K562 (cell line): ENCODE measurements at regions not wholly inside any gene's neighbourhood (a gene's known extent, or its start where the extent isn't known, plus 50 kb on each side); places are given as distances from the start of the nearest gene placed in this dataset.

Experiments used
- ATAC-seq: fragments of 200-7000 bp; cut with Tn5 transposase; 3 replicates; pipeline ENCODE4 v1.9.1; 2020; ENCODE audit warnings: moderate library complexity
- BruUV-seq: library from RNA; stranded (reverse); fragments of 400-500 nt; replicated peaks from 2 replicates; lab custom pipeline; 2021; lab: Mats Ljungman, UMichigan
- CTCF ChIA-PET: fragments of 300-600 bp; formaldehyde crosslinking; extraction: SDS; loops from one replicate; lab custom pipeline; 2021; ENCODE audit warnings: low intra/inter-chr PET ratio; lab: Yijun Ruan, JAX
- POLR2A ChIA-PET: fragments of 300-600, 350-650 bp; sonication (Branson Sonifier 250); formaldehyde crosslinking; extraction: SDS; loops from one replicate; lab custom pipeline; 2021; ENCODE audit warnings: antibody characterized with exemption, inconsistent platforms; lab: Yijun Ruan, JAX
- DNase-seq, 4 experiments: peaks; one replicate each; pipeline versions ENCODE4 v3.0.0 to v3.0.0-alpha.2; 2011 to 2018; ENCODE audit warnings: low spot score in 3 of 4, mixed read lengths in 3 of 4; ENCODE audit errors: extremely low read depth in 1 of 4
- FAIRE-seq: peaks from 2 replicates; lab custom pipeline; 2011; peaks lifted over from hg19 to GRCh38; lab: Jason Lieb, UNC
- H2AFZ ChIP-seq: 2 replicates; pipeline ENCODE4 v1.6.0; 2011; ENCODE audit warnings: low read depth, low read length, control low read depth, inconsistent platforms
- H3K27ac ChIP-seq: fragments of 200-600 bp; 3 replicates; pipeline ENCODE4 v1.8.0; 2011; ENCODE audit warnings: low read depth, mild to moderate bottlenecking, control low read depth, inconsistent platforms, low read length, moderate library complexity, mixed read lengths; ENCODE audit errors: extremely low read depth
- H3K27me3 ChIP-seq, 2 experiments: fragments of 300-600 bp in 1 of 2; 2 replicates in 1 of 2; 3 replicates in 1 of 2; pipeline versions ENCODE4 v1.6.0 to v1.8.0; 2011; ENCODE audit warnings: inconsistent platforms in 2 of 2, low read length in 2 of 2, mild to moderate bottlenecking in 1 of 2, mixed read lengths in 1 of 2, moderate library complexity in 1 of 2; ENCODE audit not compliant: control insufficient read depth in 2 of 2, insufficient read depth in 2 of 2
- H3K36me3 ChIP-seq: fragments of 300-600 bp; 3 replicates; pipeline ENCODE4 v1.8.0; 2011; ENCODE audit warnings: mild to moderate bottlenecking, low read length, inconsistent platforms; ENCODE audit not compliant: control insufficient read depth, insufficient read depth
- H3K4me1 ChIP-seq, 2 experiments: fragments of 200-600 bp in 1 of 2; replicated peaks in 1 of 2; 2 replicates in 1 of 2; 3 replicates in 1 of 2; pipeline versions ENCODE4 v1.5.1 to v1.8.0; 2011; ENCODE audit warnings: inconsistent platforms in 2 of 2, low read length in 2 of 2, mild to moderate bottlenecking in 1 of 2, mixed read lengths in 1 of 2, moderate library complexity in 1 of 2; ENCODE audit not compliant: control insufficient read depth in 2 of 2, insufficient read depth in 2 of 2
- H3K4me2 ChIP-seq: 2 replicates; pipeline ENCODE4 v1.6.1; 2011; ENCODE audit warnings: low read length, control low read depth, inconsistent platforms, mixed read lengths; ENCODE audit not compliant: insufficient read depth
- H3K4me3 ChIP-seq: fragments of 200-600 bp; sonication (generic), shearing (Covaris generic); 2 replicates; pipeline ENCODE4 v1.5.1; 2016; ENCODE audit warnings: control low read depth, inconsistent platforms
- H3K79me2 ChIP-seq: fragments of 200-600 bp; 3 replicates; pipeline ENCODE4 v1.8.0; 2011; ENCODE audit warnings: low read length, inconsistent platforms; ENCODE audit not compliant: control insufficient read depth, insufficient read depth
- H3K9ac ChIP-seq, 2 experiments: 2 replicates each; pipeline versions ENCODE4 v1.6.0 to v1.6.1; 2011; ENCODE audit warnings: low read depth in 2 of 2, low read length in 2 of 2, control low read depth in 1 of 2, inconsistent platforms in 1 of 2, mild to moderate bottlenecking in 1 of 2, mixed read lengths in 1 of 2; ENCODE audit not compliant: insufficient read depth in 1 of 2
- H3K9me1 ChIP-seq: one replicate; pipeline ENCODE4 v1.6.0; 2011; ENCODE audit warnings: inconsistent platforms, mild to moderate bottlenecking, low read length, moderate library complexity; ENCODE audit not compliant: control insufficient read depth, insufficient read depth
- H3K9me3 ChIP-seq: replicated peaks from 2 replicates; pipeline ENCODE4 v1.5.1; 2011; ENCODE audit warnings: low read depth, low read length, inconsistent platforms; ENCODE audit not compliant: control insufficient read depth, insufficient read depth
- H4K20me1 ChIP-seq: replicated peaks from 2 replicates; pipeline ENCODE4 v1.6.1; 2011; ENCODE audit warnings: low read length, inconsistent platforms, mixed read lengths; ENCODE audit not compliant: control insufficient read depth, insufficient read depth
- BACH1 ChIP-seq: fragments of 200-800 bp; sonication (Bioruptor generic); IDR thresholded peaks from 2 replicates; pipeline ENCODE4 v1.6.1; 2016; ENCODE audit warnings: missing genetic modification characterization, missing compliant biosample characterization
- CUX1 ChIP-seq: fragments of 200-800 bp; sonication (Bioruptor generic); IDR thresholded peaks from 2 replicates; pipeline ENCODE4 v1.6.1; 2016; ENCODE audit warnings: missing genetic modification characterization, missing compliant biosample characterization
- DPF2 ChIP-seq: fragments of 450-650 bp; IDR thresholded peaks from 2 replicates; pipeline ENCODE4 v1.6.1; 2016
- EP300 ChIP-seq: IDR thresholded peaks from 2 replicates; pipeline ENCODE4 v1.6.1; 2012; ENCODE audit warnings: low read length, improper control_type of control experiment
- HDAC8 ChIP-seq: fragments of 450-650 bp; IDR thresholded peaks from 2 replicates; pipeline ENCODE4 v1.6.1; 2016; ENCODE audit warnings: mild to moderate bottlenecking, missing genetic modification characterization, moderate library complexity, missing compliant biosample characterization
- NFIC ChIP-seq: fragments of 450-650 bp; IDR thresholded peaks from 2 replicates; pipeline ENCODE4 v1.6.1; 2017; ENCODE audit warnings: mild to moderate bottlenecking, inconsistent platforms
- PCBP2 ChIP-seq: fragments of 200-400 bp; formaldehyde crosslinking; IDR thresholded peaks from 2 replicates; pipeline ENCODE4 v1.6.1; 2018; ENCODE audit warnings: low read length, low read depth, mild to moderate bottlenecking, moderate library complexity; ENCODE audit not compliant: poor library complexity, severe bottlenecking
- SNIP1 ChIP-seq: fragments of 450-650 bp; IDR thresholded peaks from 2 replicates; pipeline ENCODE4 v1.7.1; 2017; ENCODE audit warnings: low read depth, mild to moderate bottlenecking
- ZBTB2 ChIP-seq: fragments of 450-650 bp; IDR thresholded peaks from 2 replicates; pipeline ENCODE4 v1.6.1; 2016; ENCODE audit warnings: antibody characterized with exemption
- ZC3H11A ChIP-seq: IDR thresholded peaks from 2 replicates; pipeline ENCODE4 v1.6.1; 2012; ENCODE audit warnings: low read depth, low read length, improper control_type of control experiment
- ZNF639 ChIP-seq, 2 experiments: fragments of 200-800 bp in 1 of 2; sonication (Bioruptor generic) in 1 of 2; sonication (generic) in 1 of 2; formaldehyde crosslinking in 1 of 2; IDR thresholded peaks in 1 of 2; conservative IDR thresholded peaks in 1 of 2; 2 replicates each; pipeline versions ENCODE4 v1.5.0 to v1.6.1; 2016 to 2020; ENCODE audit warnings: missing compliant biosample characterization in 1 of 2, missing genetic modification characterization in 1 of 2, missing genetic modification reagents in 1 of 2
- ZNF740 ChIP-seq, 3 experiments: fragments of 200-800 bp in 1 of 3; sonication (Bioruptor generic) in 1 of 3; sonication (generic) in 1 of 3; formaldehyde crosslinking in 1 of 3; IDR thresholded peaks; 2 replicates each; pipeline versions ENCODE4 v1.6.1 to v1.8.0; 2016 to 2022; ENCODE audit warnings: mild to moderate bottlenecking in 2 of 3, missing compliant biosample characterization in 2 of 3, missing genetic modification characterization in 2 of 3, missing genetic modification reagents in 1 of 3
- WGBS: fragments of 100-300 bp; shearing (Covaris generic); methylation state at CpG from one replicate; pipeline ENCODE4 v1.1.6; 2016; ENCODE audit warnings: low coverage, mixed read lengths; ENCODE audit not compliant: insufficient coverage; ENCODE audit errors: missing lambda C conversion rate; 5-methylcytosine and 5-hydroxymethylcytosine counted together
- in situ Hi-C: fragments of 300-500 bp; cut with MboI; formaldehyde crosslinking; loops from 4 replicates; pipeline ENCODE4 v1.15.0; 2018; ENCODE audit warnings: inconsistent platforms, mixed read lengths
- intact Hi-C: fragments of 100-400 bp; cut with micrococcal nuclease; formaldehyde crosslinking; loops from 2 replicates; pipeline ENCODE4 v1.14.2; 2022

- H3K9me3 ChIP-seq: no peaks in the 10 kb centered on the region
- in situ Hi-C loops: no loop called here
- ChIA-PET CTCF (no interaction called here), POLR2A (no interaction called here)
- H3K27ac ChIP-seq: no peak overlapping the region
- ATAC-seq (no peak), DNase-seq (no peak), FAIRE-seq (no peak)
- H3K9me1 ChIP-seq: no peaks in the 10 kb centered on the region
- no peak overlapping the region for H2AFZ ChIP-seq
- intact Hi-C loops: no loop called here
- H3K79me2 ChIP-seq: no peaks in the 10 kb centered on the region
- BruUV-seq: no TSS peak
- no peak for TF ChIP-seq NFIC
- TF ChIP-seq BACH1 (tag): no peak
- no peak for TF ChIP-seq ZNF639 (CRISPR knock-in tag; conservative IDR thresholded peaks at IDR 0.05 in 1 of 2, IDR thresholded peaks at IDR 0.05 in 1 of 2)
- TF ChIP-seq EP300: no peak
- no peak for TF ChIP-seq CUX1 (CRISPR knock-in tag)
- TF ChIP-seq PCBP2: no peak
- TF ChIP-seq ZC3H11A: no peak
- TF ChIP-seq DPF2: no peak
- no peak for TF ChIP-seq ZNF740 (CRISPR knock-in tag; IDR thresholded peaks at IDR 0.05)
- TF ChIP-seq ZNF740 (tag; IDR thresholded peaks at IDR 0.05): no peak
- no peak for TF ChIP-seq SNIP1
- TF ChIP-seq HDAC8 (tag): no peak
- TF ChIP-seq ZBTB2: no peak
- H3K4me2 ChIP-seq: no peak overlapping the region
- WGBS: 0% methylated on average over 1 of the region's 1 CpG
- no peaks in the 10 kb centered on the region for H3K36me3 ChIP-seq
- no peaks in the 10 kb centered on the region for H3K4me1 ChIP-seq
- no peaks in the 10 kb centered on the region for H4K20me1 ChIP-seq
- H3K9ac ChIP-seq: no peak overlapping the region
- H3K4me3 ChIP-seq: no peak overlapping the region
- H3K27me3 ChIP-seq: no peaks in the 10 kb centered on the region
These were observed 50.7 kb upstream of the HDAC9 start for GRCh38 chr7:18444826-18445225.
